HEK293 (cell line): ENCODE measurements at regions not wholly inside any gene's neighbourhood (a gene's known extent, or its start where the extent isn't known, plus 50 kb on each side); places are given as distances from the start of the nearest gene placed in this dataset.

Source experiments
- CTCF ChIA-PET: fragments of 350-600 bp; formaldehyde crosslinking; extraction: SDS; loops from one replicate; lab custom pipeline; 2021; ENCODE audit warnings: antibody characterized with exemption; lab: Yijun Ruan, JAX
- POLR2A ChIA-PET: fragments of 300-600 bp; formaldehyde crosslinking; extraction: SDS; loops from one replicate; lab custom pipeline; 2020; ENCODE audit warnings: antibody characterized with exemption, inconsistent platforms; lab: Yijun Ruan, JAX
- H3K27ac ChIP-seq: fragments of 200-500 bp; sonication (Bioruptor generic); 2 replicates; pipeline ENCODE4 v1.5.1; 2014; ENCODE audit warnings: low read depth, low read length, control low read depth, inconsistent platforms; ENCODE audit errors: extremely low read depth
- H3K36me3 ChIP-seq, 2 experiments: fragments of 200-500 bp in 1 of 2; sonication (Bioruptor generic) in 1 of 2; 1 replicate in 1 of 2; 2 replicates in 1 of 2; pipeline ENCODE4 v1.5.1; 2014 to 2017; ENCODE audit warnings: inconsistent platforms in 2 of 2, low read length in 2 of 2; ENCODE audit not compliant: control insufficient read depth in 2 of 2, insufficient read depth in 1 of 2
- H3K4me1 ChIP-seq: fragments of 200-500 bp; sonication (Bioruptor generic); 2 replicates; pipeline ENCODE4 v1.5.1; 2014; ENCODE audit warnings: mild to moderate bottlenecking, low read length, inconsistent platforms; ENCODE audit not compliant: control insufficient read depth, insufficient read depth
- H3K4me3 ChIP-seq: 2 replicates; pipeline ENCODE4 v1.5.1; 2011; ENCODE audit warnings: low read depth, mild to moderate bottlenecking, control low read depth, low read length, moderate library complexity
- H3K9me3 ChIP-seq: fragments of 200-500 bp; sonication (Bioruptor generic); 2 replicates; pipeline ENCODE4 v1.5.1; 2014; ENCODE audit warnings: low read depth, low read length, inconsistent platforms; ENCODE audit not compliant: control insufficient read depth, insufficient read depth
- GLI2 ChIP-seq: fragments of 450-650 bp; formaldehyde crosslinking; IDR thresholded peaks from 2 replicates; pipeline ENCODE4; 2017; ENCODE audit warnings: missing biosample characterization, missing genetic modification characterization, low read depth, borderline replicate concordance
- GLI4 ChIP-seq: fragments of 450-650 bp; formaldehyde crosslinking; IDR thresholded peaks from 2 replicates; pipeline ENCODE4 v1.5.1; 2016; ENCODE audit warnings: missing biosample characterization, missing genetic modification characterization
- HOXC10 ChIP-seq: sonication (generic); formaldehyde crosslinking; IDR thresholded peaks from 2 replicates; pipeline ENCODE4 v1.8.1; 2023; ENCODE audit warnings: mild to moderate bottlenecking, missing genetic modification reagents
- KLF1 ChIP-seq: fragments of 450-650 bp; formaldehyde crosslinking; IDR thresholded peaks from 2 replicates; pipeline ENCODE4 v1.5.1; 2016; ENCODE audit warnings: missing biosample characterization, missing genetic modification characterization
- SETDB1 ChIP-seq: IDR thresholded peaks from one replicate; pipeline ENCODE4 v1.6.1; 2017; ENCODE audit warnings: mild to moderate bottlenecking, low read length, moderate library complexity, mixed read lengths; ENCODE audit not compliant: insufficient read length
- WT1 ChIP-seq: fragments of 450-650 bp; formaldehyde crosslinking; IDR thresholded peaks from 2 replicates; pipeline ENCODE4 v1.5.1; 2016; ENCODE audit warnings: missing biosample characterization, missing genetic modification characterization
- ZBTB17 ChIP-seq: fragments of 450-650 bp; formaldehyde crosslinking; IDR thresholded peaks from 2 replicates; pipeline ENCODE4 v1.5.1; 2016; ENCODE audit warnings: missing biosample characterization, missing genetic modification characterization
- ZBTB8A ChIP-seq: fragments of 450-650 bp; formaldehyde crosslinking; IDR thresholded peaks from 2 replicates; pipeline ENCODE4 v1.5.1; 2016; ENCODE audit warnings: missing biosample characterization, missing genetic modification characterization
- ZIC2 ChIP-seq: fragments of 450-650 bp; formaldehyde crosslinking; IDR thresholded peaks from 2 replicates; pipeline ENCODE4 v1.5.1; 2016; ENCODE audit warnings: missing biosample characterization, missing genetic modification characterization
- ZNF10 ChIP-seq: fragments of 450-650 bp; formaldehyde crosslinking; IDR thresholded peaks from 2 replicates; pipeline ENCODE4 v1.5.1; 2017; ENCODE audit warnings: missing biosample characterization, missing genetic modification characterization
- ZNF112 ChIP-seq: fragments of 450-650 bp; formaldehyde crosslinking; IDR thresholded peaks from 2 replicates; pipeline ENCODE4 v1.5.0; 2017; ENCODE audit warnings: missing biosample characterization, missing genetic modification characterization
- ZNF114 ChIP-seq: fragments of 450-650 bp; formaldehyde crosslinking; IDR thresholded peaks from 2 replicates; pipeline ENCODE4 v1.5.0; 2017; ENCODE audit warnings: missing biosample characterization, missing genetic modification characterization
- ZNF155 ChIP-seq: fragments of 450-650 bp; formaldehyde crosslinking; IDR thresholded peaks from 2 replicates; pipeline ENCODE4 v1.5.1; 2016; ENCODE audit warnings: missing biosample characterization, missing genetic modification characterization
- ZNF211 ChIP-seq: fragments of 450-650 bp; formaldehyde crosslinking; IDR thresholded peaks from 2 replicates; pipeline ENCODE4 v1.5.1; 2016; ENCODE audit warnings: low read depth, missing biosample characterization, missing genetic modification characterization
- ZNF23 ChIP-seq: fragments of 450-650 bp; formaldehyde crosslinking; IDR thresholded peaks from 2 replicates; pipeline ENCODE4 v1.5.1; 2016; ENCODE audit warnings: missing biosample characterization, missing genetic modification characterization, borderline replicate concordance
- ZNF341 ChIP-seq: fragments of 450-650 bp; formaldehyde crosslinking; IDR thresholded peaks from 2 replicates; pipeline ENCODE4; 2016; ENCODE audit warnings: low read depth, missing biosample characterization, missing genetic modification characterization
- ZNF350 ChIP-seq: fragments of 450-650 bp; formaldehyde crosslinking; IDR thresholded peaks from 2 replicates; pipeline ENCODE4 v1.5.0; 2017; ENCODE audit warnings: missing biosample characterization, mild to moderate bottlenecking, missing genetic modification characterization
- ZNF473 ChIP-seq: fragments of 450-650 bp; formaldehyde crosslinking; IDR thresholded peaks from 2 replicates; pipeline ENCODE4 v1.5.1; 2017; ENCODE audit warnings: missing biosample characterization, missing genetic modification characterization
- ZNF561 ChIP-seq: fragments of 450-650 bp; IDR thresholded peaks from 2 replicates; pipeline ENCODE4 v1.5.1; 2018; ENCODE audit warnings: missing biosample characterization, missing genetic modification characterization, borderline replicate concordance
- ZNF571 ChIP-seq: fragments of 450-650 bp; formaldehyde crosslinking; IDR thresholded peaks from 2 replicates; pipeline ENCODE4 v1.5.0; 2017; ENCODE audit warnings: missing biosample characterization, missing genetic modification characterization
- ZNF654 ChIP-seq: fragments of 450-650 bp; formaldehyde crosslinking; IDR thresholded peaks from 2 replicates; pipeline ENCODE4 v1.5.1; 2016; ENCODE audit warnings: low read depth, missing biosample characterization, missing genetic modification characterization
- ZNF707 ChIP-seq: fragments of 450-650 bp; formaldehyde crosslinking; IDR thresholded peaks from 2 replicates; pipeline ENCODE4 v1.5.1; 2016; ENCODE audit warnings: missing biosample characterization, missing genetic modification characterization
- TF ChIP-seq, protein P1 (sequence below): fragments of 450-650 bp; formaldehyde crosslinking; IDR thresholded peaks from 2 replicates; pipeline ENCODE4 v1.5.1; 2016; ENCODE audit warnings: missing biosample characterization, missing genetic modification characterization
- TF ChIP-seq, protein P2 (sequence below): fragments of 450-650 bp; formaldehyde crosslinking; conservative IDR thresholded peaks from 2 replicates; pipeline ENCODE4 v1.5.1; 2016; ENCODE audit warnings: low read depth, missing biosample characterization, missing genetic modification characterization
- TF ChIP-seq, protein P3 (sequence below): fragments of 450-650 bp; formaldehyde crosslinking; IDR thresholded peaks from 2 replicates; pipeline ENCODE4 v1.5.1; 2016; ENCODE audit warnings: missing biosample characterization, missing genetic modification characterization, borderline replicate concordance
- TF ChIP-seq, protein P4 (sequence below): fragments of 450-650 bp; formaldehyde crosslinking; IDR thresholded peaks from 2 replicates; pipeline ENCODE4 v1.5.1; 2016; ENCODE audit warnings: missing biosample characterization, missing genetic modification characterization

DNA sequence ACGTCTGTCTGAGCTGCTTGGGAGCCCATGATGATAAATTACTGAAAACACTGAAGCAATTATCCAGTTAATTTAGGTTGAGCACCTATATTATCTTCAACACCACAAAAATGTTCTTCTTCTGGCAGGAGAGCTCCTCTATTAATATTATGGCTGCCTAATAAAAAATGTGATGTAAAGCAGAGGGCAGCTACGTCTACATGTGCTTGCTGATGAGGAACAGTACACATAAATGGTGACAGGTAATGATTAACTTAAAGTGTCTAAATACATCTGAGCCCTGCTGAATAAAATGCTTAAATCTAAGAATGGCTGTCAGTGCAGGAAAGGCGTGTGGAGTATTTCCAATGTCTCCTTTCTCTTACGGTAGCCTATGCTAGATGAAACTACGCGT is 131.3 kb upstream of the NR3C1 start (continued):
- TF ChIP-seq ZNF654 (tag by site-specific recombination) (no peak), ZBTB17 (tag by site-specific recombination) (no peak), SETDB1 (no peak), ZBTB8A (tag by site-specific recombination) (no peak), ZNF211 (tag by site-specific recombination) (no peak), KLF1 (tag by site-specific recombination) (no peak), ZNF707 (tag by site-specific recombination) (no peak), ZNF155 (no peak), HOXC10 (no peak)
- TF ChIP-seq, protein P1, sequence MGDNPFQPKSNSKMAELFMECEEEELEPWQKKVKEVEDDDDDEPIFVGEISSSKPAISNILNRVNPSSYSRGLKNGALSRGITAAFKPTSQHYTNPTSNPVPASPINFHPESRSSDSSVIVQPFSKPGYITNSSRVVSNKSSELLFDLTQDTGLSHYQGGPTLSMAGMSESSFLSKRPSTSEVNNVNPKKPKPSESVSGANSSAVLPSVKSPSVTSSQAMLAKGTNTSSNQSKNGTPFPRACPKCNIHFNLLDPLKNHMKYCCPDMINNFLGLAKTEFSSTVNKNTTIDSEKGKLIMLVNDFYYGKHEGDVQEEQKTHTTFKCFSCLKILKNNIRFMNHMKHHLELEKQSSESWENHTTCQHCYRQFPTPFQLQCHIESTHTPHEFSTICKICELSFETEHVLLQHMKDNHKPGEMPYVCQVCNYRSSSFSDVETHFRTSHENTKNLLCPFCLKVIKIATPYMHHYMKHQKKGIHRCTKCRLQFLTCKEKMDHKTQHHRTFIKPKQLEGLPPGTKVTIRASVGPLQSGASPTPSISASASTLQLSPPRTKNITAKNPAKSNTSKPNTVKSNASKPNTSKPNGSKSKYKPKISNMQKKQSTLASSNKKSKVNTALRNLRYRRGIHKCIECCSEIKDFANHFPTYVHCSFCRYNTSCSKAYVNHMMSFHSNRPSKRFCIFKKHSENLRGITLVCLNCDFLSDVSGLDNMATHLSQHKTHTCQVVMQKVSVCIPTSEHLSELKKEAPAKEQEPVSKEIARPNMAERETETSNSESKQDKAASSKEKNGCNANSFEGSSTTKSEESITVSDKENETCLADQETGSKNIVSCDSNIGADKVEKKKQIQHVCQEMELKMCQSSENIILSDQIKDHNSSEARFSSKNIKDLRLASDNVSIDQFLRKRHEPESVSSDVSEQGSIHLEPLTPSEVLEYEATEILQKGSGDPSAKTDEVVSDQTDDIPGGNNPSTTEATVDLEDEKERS (tag by site-specific recombination): no peak
- TF ChIP-seq, protein P2, sequence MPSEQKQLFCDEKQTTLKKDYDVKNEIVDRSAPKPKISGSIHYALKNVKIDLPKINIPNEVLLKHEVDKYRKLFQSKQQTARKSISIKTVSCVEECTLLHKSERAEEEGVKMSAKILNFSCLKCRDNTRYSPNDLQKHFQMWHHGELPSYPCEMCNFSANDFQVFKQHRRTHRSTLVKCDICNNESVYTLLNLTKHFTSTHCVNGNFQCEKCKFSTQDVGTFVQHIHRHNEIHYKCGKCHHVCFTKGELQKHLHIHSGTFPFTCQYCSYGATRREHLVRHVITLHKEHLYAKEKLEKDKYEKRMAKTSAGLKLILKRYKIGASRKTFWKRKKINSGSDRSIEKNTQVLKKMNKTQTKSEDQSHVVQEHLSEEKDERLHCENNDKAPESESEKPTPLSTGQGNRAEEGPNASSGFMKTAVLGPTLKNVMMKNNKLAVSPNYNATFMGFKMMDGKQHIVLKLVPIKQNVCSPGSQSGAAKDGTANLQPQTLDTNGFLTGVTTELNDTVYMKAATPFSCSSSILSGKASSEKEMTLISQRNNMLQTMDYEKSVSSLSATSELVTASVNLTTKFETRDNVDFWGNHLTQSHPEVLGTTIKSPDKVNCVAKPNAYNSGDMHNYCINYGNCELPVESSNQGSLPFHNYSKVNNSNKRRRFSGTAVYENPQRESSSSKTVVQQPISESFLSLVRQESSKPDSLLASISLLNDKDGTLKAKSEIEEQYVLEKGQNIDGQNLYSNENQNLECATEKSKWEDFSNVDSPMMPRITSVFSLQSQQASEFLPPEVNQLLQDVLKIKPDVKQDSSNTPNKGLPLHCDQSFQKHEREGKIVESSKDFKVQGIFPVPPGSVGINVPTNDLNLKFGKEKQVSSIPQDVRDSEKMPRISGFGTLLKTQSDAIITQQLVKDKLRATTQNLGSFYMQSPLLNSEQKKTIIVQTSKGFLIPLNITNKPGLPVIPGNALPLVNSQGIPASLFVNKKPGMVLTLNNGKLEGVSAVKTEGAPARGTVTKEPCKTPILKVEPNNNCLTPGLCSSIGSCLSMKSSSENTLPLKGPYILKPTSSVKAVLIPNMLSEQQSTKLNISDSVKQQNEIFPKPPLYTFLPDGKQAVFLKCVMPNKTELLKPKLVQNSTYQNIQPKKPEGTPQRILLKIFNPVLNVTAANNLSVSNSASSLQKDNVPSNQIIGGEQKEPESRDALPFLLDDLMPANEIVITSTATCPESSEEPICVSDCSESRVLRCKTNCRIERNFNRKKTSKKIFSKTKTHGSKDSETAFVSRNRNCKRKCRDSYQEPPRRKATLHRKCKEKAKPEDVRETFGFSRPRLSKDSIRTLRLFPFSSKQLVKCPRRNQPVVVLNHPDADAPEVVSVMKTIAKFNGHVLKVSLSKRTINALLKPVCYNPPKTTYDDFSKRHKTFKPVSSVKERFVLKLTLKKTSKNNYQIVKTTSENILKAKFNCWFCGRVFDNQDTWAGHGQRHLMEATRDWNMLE: no peak
- TF ChIP-seq, protein P3, sequence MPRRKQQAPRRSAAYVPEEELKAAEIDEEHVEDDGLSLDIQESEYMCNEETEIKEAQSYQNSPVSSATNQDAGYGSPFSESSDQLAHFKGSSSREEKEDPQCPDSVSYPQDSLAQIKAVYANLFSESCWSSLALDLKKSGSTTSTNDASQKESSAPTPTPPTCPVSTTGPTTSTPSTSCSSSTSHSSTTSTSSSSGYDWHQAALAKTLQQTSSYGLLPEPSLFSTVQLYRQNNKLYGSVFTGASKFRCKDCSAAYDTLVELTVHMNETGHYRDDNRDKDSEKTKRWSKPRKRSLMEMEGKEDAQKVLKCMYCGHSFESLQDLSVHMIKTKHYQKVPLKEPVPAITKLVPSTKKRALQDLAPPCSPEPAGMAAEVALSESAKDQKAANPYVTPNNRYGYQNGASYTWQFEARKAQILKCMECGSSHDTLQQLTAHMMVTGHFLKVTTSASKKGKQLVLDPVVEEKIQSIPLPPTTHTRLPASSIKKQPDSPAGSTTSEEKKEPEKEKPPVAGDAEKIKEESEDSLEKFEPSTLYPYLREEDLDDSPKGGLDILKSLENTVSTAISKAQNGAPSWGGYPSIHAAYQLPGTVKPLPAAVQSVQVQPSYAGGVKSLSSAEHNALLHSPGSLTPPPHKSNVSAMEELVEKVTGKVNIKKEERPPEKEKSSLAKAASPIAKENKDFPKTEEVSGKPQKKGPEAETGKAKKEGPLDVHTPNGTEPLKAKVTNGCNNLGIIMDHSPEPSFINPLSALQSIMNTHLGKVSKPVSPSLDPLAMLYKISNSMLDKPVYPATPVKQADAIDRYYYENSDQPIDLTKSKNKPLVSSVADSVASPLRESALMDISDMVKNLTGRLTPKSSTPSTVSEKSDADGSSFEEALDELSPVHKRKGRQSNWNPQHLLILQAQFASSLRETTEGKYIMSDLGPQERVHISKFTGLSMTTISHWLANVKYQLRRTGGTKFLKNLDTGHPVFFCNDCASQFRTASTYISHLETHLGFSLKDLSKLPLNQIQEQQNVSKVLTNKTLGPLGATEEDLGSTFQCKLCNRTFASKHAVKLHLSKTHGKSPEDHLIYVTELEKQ (tag by site-specific recombination): no peak

DNA sequence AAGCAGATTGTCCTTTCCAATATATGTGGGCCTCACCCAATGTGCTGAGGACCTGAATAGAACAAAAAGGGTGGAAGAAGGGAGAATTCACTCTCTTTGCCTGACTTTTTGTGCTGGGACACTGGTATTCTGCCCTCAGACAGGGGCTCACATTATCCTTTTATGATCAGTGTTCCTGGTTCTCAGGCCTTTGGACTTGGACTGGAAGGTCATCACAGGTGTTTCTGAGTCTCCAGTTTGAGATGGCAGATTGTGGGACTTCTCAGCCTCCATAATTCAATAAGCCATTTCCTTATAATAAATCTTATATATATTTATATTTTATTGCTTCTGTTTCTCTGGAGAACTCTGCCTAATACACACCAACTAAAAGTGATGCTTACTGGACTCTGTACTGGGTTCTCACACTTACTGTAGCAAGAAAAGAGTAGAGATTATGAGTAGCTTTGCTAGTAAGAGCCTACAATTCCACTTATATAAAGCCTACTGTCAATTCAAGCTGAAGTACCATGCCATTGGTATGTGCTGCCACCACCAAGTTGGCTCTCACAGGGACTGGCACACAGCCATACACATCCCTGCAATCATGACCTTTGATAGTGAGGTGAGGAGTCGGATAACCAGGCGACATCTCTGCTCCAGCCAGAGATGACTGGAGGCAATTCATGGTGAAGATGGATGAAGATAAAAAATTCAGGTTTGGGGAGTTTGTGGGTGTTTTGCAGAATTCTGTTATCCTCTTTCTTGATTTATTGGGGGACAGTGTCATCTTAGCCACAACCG is 130.7 kb upstream of the NR3C1 start:
- POLR2A ChIA-PET: no interaction called here
- no peak overlapping the region for H3K27ac ChIP-seq
- H3K36me3 ChIP-seq: no peaks in the 10 kb centered on the region
- CTCF ChIA-PET: interaction anchor here (0.7 kb wide), 1 partner anchor 108 kb away, joined by 4 read pairs; no protein-coding TSS in a partner anchor
- no peaks in the 10 kb centered on the region for H3K4me1 ChIP-seq
- H3K9me3 ChIP-seq: no peaks in the 10 kb centered on the region
- H3K4me3 ChIP-seq: no peak overlapping the region
- TF ChIP-seq ZNF114 (no peak), ZNF350 (tag by site-specific recombination) (no peak), ZNF561 (tag by site-specific recombination) (no peak), ZNF23 (tag by site-specific recombination) (no peak), WT1 (no peak), ZNF341 (no peak), ZNF10 (tag by site-specific recombination) (no peak), ZNF473 (tag by site-specific recombination) (no peak), GLI2 (no peak), GLI4 (no peak), ZNF571 (no peak), ZIC2 (tag by site-specific recombination) (no peak), ZNF112 (tag by site-specific recombination) (no peak)
- TF ChIP-seq, protein P4, sequence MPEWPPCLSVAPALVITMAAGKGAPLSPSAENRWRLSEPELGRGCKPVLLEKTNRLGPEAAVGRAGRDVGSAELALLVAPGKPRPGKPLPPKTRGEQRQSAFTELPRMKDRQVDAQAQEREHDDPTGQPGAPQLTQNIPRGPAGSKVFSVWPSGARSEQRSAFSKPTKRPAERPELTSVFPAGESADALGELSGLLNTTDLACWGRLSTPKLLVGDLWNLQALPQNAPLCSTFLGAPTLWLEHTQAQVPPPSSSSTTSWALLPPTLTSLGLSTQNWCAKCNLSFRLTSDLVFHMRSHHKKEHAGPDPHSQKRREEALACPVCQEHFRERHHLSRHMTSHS (tag by site-specific recombination): no peak
